GM12878 (cell line): ENCODE measurements at regions not wholly inside any gene's neighbourhood (a gene's known extent, or its start where the extent isn't known, plus 50 kb on each side); places are given as distances from the start of the nearest gene placed in this dataset.

Experiments used
- ATAC-seq: fragments of 200-7000 bp; cut with Tn5 transposase; 3 replicates; pipeline ENCODE4 v1.9.1; 2020; ENCODE audit warnings: mild to moderate bottlenecking, moderate library complexity
- BruUV-seq: library from RNA; stranded (reverse); fragments of 400-500 nt; replicated peaks from 2 replicates; lab custom pipeline; 2021; lab: Mats Ljungman, UMichigan
- CTCF ChIA-PET: fragments of 300-600 bp; sonication (Branson Sonifier 250); formaldehyde crosslinking; extraction: SDS; loops from one replicate; lab custom pipeline; 2021; ENCODE audit warnings: inconsistent platforms; lab: Yijun Ruan, JAX
- POLR2A ChIA-PET: fragments of 350-600 bp; formaldehyde crosslinking; extraction: SDS; loops from one replicate; lab custom pipeline; 2021; ENCODE audit warnings: inconsistent platforms; lab: Charles Lee
- RAD21 ChIA-PET: fragments of 300-600 bp; sonication (Branson Sonifier 250); formaldehyde crosslinking; loops from one replicate; lab custom pipeline; 2023; ENCODE audit warnings: antibody characterized with exemption; ENCODE audit not compliant: unreplicated experiment; lab: Charles Lee
- SMC1A ChIA-PET: fragments of 300-600 bp; sonication (Branson Sonifier 250); formaldehyde crosslinking; loops from one replicate; lab custom pipeline; 2023; ENCODE audit not compliant: unreplicated experiment, uncharacterized antibody; lab: Charles Lee
- DNase-seq: peaks from one replicate; pipeline ENCODE4 v3.0.0-alpha.2; 2011; ENCODE audit warnings: low read depth, low spot score
- FAIRE-seq: peaks from 3 replicates; lab custom pipeline; 2011; peaks lifted over from hg19 to GRCh38; lab: Jason Lieb, UNC
- H2AFZ ChIP-seq: 2 replicates; pipeline ENCODE4 v1.6.0; 2011; ENCODE audit warnings: low read depth, low read length, control low read depth; ENCODE audit not compliant: control insufficient read depth
- H3K27ac ChIP-seq: 2 replicates; pipeline ENCODE4 v1.5.1; 2011; ENCODE audit warnings: control low read depth; ENCODE audit not compliant: control insufficient read depth, insufficient read depth
- H3K27me3 ChIP-seq, 2 experiments: replicated peaks in 1 of 2; 2 replicates each; pipeline versions ENCODE4 v1.6.0 to v1.6.1; 2011; ENCODE audit warnings: low read length in 1 of 2; ENCODE audit not compliant: control insufficient read depth in 2 of 2, insufficient read depth in 2 of 2
- H3K36me3 ChIP-seq, 2 experiments: 2 replicates each; pipeline ENCODE4 v1.5.1; 2011; ENCODE audit warnings: low read length in 1 of 2; ENCODE audit not compliant: control insufficient read depth in 2 of 2, insufficient read depth in 2 of 2
- H3K4me1 ChIP-seq: 2 replicates; pipeline ENCODE4 v1.6.1; 2011; ENCODE audit warnings: mild to moderate bottlenecking, low read length, moderate library complexity, mixed read lengths; ENCODE audit not compliant: control insufficient read depth, insufficient read depth
- H3K4me2 ChIP-seq: 2 replicates; pipeline ENCODE4 v1.6.0; 2011; ENCODE audit warnings: control low read depth; ENCODE audit not compliant: control insufficient read depth, insufficient read depth
- H3K4me3 ChIP-seq: fragments of 200-600 bp; sonication (generic); 2 replicates; pipeline ENCODE4 v1.5.1; 2016
- H3K79me2 ChIP-seq: 2 replicates; pipeline ENCODE4 v1.6.0; 2011; ENCODE audit warnings: low read length; ENCODE audit not compliant: control insufficient read depth, insufficient read depth
- H3K9ac ChIP-seq: 2 replicates; pipeline ENCODE4 v1.8.0; 2011; ENCODE audit warnings: low read length, control low read depth, mixed read lengths; ENCODE audit not compliant: control insufficient read depth, insufficient read depth
- H3K9me3 ChIP-seq: replicated peaks from 3 replicates; pipeline ENCODE4 v1.5.1; 2011; ENCODE audit warnings: mild to moderate bottlenecking, low read length; ENCODE audit not compliant: control insufficient read depth, insufficient read depth
- H4K20me1 ChIP-seq: 2 replicates; pipeline ENCODE4 v1.6.0; 2011; ENCODE audit not compliant: control insufficient read depth, insufficient read depth
- MYB ChIP-seq: fragments of 150-350 bp; IDR thresholded peaks from 2 replicates; pipeline ENCODE4 v1.6.1; 2014; ENCODE audit warnings: mild to moderate bottlenecking, low read depth, low read length, borderline replicate concordance
- NFYA ChIP-seq: IDR thresholded peaks from 2 replicates; pipeline ENCODE4 v1.6.1; 2011; ENCODE audit warnings: low read depth, mild to moderate bottlenecking, low read length, improper control_type of control experiment, borderline replicate concordance
- SIN3A ChIP-seq: IDR thresholded peaks from 2 replicates; pipeline ENCODE4 v1.6.1; 2012; ENCODE audit warnings: low read depth, low read length, improper control_type of control experiment
- TAF1 ChIP-seq: IDR thresholded peaks from 2 replicates; pipeline ENCODE4 v1.6.1; 2011; ENCODE audit warnings: mild to moderate bottlenecking, low read depth, low read length, borderline replicate concordance
- ZSCAN29 ChIP-seq: fragments of 450-650 bp; IDR thresholded peaks from 2 replicates; pipeline ENCODE4 v1.6.1; 2017; ENCODE audit warnings: mild to moderate bottlenecking, moderate library complexity
- WGBS: methylation state at CpG from one replicate; pipeline ENCODE4 v1.1.6; 2016; ENCODE audit warnings: low lambda C conversion rate; ENCODE audit not compliant: insufficient replicate concordance, insufficient coverage; ENCODE audit errors: missing lambda C conversion rate; 5-methylcytosine and 5-hydroxymethylcytosine counted together
- in situ Hi-C: fragments of 300-500 bp; cut with MboI; formaldehyde crosslinking; loops from 9 replicates; pipeline ENCODE4 v1.14.3; 2018; ENCODE audit warnings: mixed read lengths
- intact Hi-C: fragments of 100-400 bp; cut with micrococcal nuclease; formaldehyde crosslinking; loops from one replicate; pipeline ENCODE4 v1.14.2; 2022; ENCODE audit not compliant: unreplicated experiment
- TF ChIP-seq, protein P1 (sequence below): IDR thresholded peaks from 2 replicates; pipeline ENCODE4 v1.6.1; 2012; ENCODE audit warnings: low read length, inconsistent platforms
- TF ChIP-seq, protein P2 (sequence below): IDR thresholded peaks from 2 replicates; pipeline ENCODE4 v1.6.1; 2011; ENCODE audit warnings: low read depth, low read length, improper control_type of control experiment, borderline replicate concordance
- TF ChIP-seq, protein P3 (sequence below): fragments of 450-650 bp; IDR thresholded peaks from 2 replicates; pipeline ENCODE4 v1.6.1; 2017; ENCODE audit warnings: mild to moderate bottlenecking, low read depth, inconsistent platforms; ENCODE audit not compliant: poor library complexity, severe bottlenecking

DNA sequence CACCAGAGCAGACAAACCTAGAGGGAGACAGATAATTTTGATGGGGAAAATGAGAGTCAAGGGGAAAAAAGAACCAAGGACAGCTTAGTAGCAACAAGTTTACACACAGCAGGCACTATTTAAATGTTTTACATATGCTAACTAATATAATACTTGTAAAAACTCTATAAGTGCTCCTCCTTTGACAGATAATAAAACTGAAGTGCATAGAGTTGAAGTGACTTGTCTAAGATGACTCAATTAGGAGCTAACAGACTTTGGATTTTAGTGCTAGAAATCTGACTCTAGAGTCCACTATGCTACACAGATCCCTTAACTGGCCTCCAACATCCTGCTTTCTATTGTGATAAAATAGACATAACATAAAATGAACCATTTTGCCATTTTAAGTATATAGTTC, 506.9 kb downstream of the SATB2 start (continued):
- TF ChIP-seq, protein P1, sequence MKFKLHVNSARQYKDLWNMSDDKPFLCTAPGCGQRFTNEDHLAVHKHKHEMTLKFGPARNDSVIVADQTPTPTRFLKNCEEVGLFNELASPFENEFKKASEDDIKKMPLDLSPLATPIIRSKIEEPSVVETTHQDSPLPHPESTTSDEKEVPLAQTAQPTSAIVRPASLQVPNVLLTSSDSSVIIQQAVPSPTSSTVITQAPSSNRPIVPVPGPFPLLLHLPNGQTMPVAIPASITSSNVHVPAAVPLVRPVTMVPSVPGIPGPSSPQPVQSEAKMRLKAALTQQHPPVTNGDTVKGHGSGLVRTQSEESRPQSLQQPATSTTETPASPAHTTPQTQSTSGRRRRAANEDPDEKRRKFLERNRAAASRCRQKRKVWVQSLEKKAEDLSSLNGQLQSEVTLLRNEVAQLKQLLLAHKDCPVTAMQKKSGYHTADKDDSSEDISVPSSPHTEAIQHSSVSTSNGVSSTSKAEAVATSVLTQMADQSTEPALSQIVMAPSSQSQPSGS, result no peak

DNA sequence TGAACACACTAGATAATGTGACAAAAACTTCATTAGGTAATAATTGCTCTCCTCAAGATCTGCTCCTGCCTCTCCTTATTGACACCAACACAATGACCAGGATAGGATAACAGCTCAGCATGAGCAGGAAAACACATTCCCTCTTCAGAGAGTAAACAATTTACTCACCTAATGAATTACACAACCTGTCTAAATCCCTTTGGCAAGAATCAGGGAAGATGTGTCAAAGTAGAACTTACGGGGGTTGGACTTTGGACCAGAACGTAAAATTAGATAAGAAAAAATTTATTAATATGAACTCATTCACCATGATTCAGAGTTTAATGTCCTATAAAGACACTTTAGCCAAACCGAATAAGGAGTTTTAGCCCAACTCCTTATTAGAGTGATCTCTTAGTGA, 512.2 kb downstream of the SATB2 start:
- no peak for DNase-seq
- Histone ChIP-seq H3K79me2 (no peaks in the 10 kb centered on the region), H3K27ac (no peak overlapping the region), H3K9me3 (no peaks in the 10 kb centered on the region; the same call in 2 of the 3 replicates), H3K9ac (no peak overlapping the region), H3K27me3 (no peaks in the 10 kb centered on the region), H3K4me3 (no peak overlapping the region), H3K4me1 (no peaks in the 10 kb centered on the region), H4K20me1 (no peaks in the 10 kb centered on the region), H2AFZ (no peak overlapping the region), H3K36me3 (no peaks in the 10 kb centered on the region), H3K4me2 (no peak overlapping the region)
- TF ChIP-seq TAF1, result no peak
- TF ChIP-seq MYB, result no peak
- TF ChIP-seq, protein P2, sequence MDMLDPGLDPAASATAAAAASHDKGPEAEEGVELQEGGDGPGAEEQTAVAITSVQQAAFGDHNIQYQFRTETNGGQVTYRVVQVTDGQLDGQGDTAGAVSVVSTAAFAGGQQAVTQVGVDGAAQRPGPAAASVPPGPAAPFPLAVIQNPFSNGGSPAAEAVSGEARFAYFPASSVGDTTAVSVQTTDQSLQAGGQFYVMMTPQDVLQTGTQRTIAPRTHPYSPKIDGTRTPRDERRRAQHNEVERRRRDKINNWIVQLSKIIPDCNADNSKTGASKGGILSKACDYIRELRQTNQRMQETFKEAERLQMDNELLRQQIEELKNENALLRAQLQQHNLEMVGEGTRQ, result no peak
- TF ChIP-seq NFYA, result no peak
- no peak for TF ChIP-seq ZSCAN29
- no peak for TF ChIP-seq SIN3A
- TF ChIP-seq, protein P3, sequence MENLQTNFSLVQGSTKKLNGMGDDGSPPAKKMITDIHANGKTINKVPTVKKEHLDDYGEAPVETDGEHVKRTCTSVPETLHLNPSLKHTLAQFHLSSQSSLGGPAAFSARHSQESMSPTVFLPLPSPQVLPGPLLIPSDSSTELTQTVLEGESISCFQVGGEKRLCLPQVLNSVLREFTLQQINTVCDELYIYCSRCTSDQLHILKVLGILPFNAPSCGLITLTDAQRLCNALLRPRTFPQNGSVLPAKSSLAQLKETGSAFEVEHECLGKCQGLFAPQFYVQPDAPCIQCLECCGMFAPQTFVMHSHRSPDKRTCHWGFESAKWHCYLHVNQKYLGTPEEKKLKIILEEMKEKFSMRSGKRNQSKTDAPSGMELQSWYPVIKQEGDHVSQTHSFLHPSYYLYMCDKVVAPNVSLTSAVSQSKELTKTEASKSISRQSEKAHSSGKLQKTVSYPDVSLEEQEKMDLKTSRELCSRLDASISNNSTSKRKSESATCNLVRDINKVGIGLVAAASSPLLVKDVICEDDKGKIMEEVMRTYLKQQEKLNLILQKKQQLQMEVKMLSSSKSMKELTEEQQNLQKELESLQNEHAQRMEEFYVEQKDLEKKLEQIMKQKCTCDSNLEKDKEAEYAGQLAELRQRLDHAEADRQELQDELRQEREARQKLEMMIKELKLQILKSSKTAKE, result no peak
- in situ Hi-C loops, result no loop called here
- ATAC-seq, result no peak
- CTCF ChIA-PET, result interaction anchor here (0.6 kb wide), 1 partner anchor 1566 kb away, joined by 3 read pairs; no protein-coding TSS in a partner anchor
- BruUV-seq, result no TSS peak
- no peak for FAIRE-seq
- 28% methylated on average over 3 of the region's 3 CpGs for WGBS
- intact Hi-C loops, result no loop called here
- RAD21 ChIA-PET, result no interaction called here
- POLR2A ChIA-PET, result no interaction called here
- SMC1A ChIA-PET, result interaction anchor here (0.8 kb wide), 1 partner anchor 26 kb away, joined by 3 read pairs; no protein-coding TSS in a partner anchor
